Neural cell (in vitro differentiated cells): ENCODE measurements at regions not wholly inside any gene's neighbourhood (a gene's known extent, or its start where the extent isn't known, plus 50 kb on each side); places are given as distances from the start of the nearest gene placed in this dataset.

Experiments
- CTCF ChIP-seq: fragments of 450-650 bp; IDR thresholded peaks from 2 replicates; pipeline ENCODE4 v1.5.1; 2014; ENCODE audit warnings: antibody characterized with exemption, mild to moderate bottlenecking, moderate library complexity; ENCODE audit not compliant: poor library complexity, severe bottlenecking
- EZH2 ChIP-seq: fragments of 200-600, 300-800 bp; shearing (Covaris generic), sonication (generic); IDR thresholded peaks from 2 replicates; pipeline ENCODE4 v1.6.1; 2014; ENCODE audit warnings: antibody characterized with exemption, low read length, borderline replicate concordance, mild to moderate bottlenecking; ENCODE audit not compliant: insufficient read depth, poor library complexity, severe bottlenecking
- POLR2AphosphoS5 ChIP-seq: IDR thresholded peaks from 2 replicates; pipeline ENCODE4 v1.6.1; 2012
- RAD21 ChIP-seq: fragments of 450-650 bp; conservative IDR thresholded peaks from 2 replicates; pipeline ENCODE4 v1.6.1; 2014; ENCODE audit warnings: antibody characterized with exemption, mild to moderate bottlenecking, moderate library complexity
- TAF1 ChIP-seq: IDR thresholded peaks from 2 replicates; pipeline ENCODE4 v1.6.1; 2012; ENCODE audit warnings: low read depth

- no peak for TF ChIP-seq CTCF
- TF ChIP-seq POLR2AphosphoS5, result no peak
- no peak for TF ChIP-seq EZH2
- TF ChIP-seq RAD21, result no peak
- no peak for TF ChIP-seq TAF1
These were observed 133.6 kb upstream of the CDH6 start for GRCh38 chr5:31059889-31060288.
